GM12878 (cell line): ENCODE measurements at regions not wholly inside any gene's neighbourhood (a gene's known extent, or its start where the extent isn't known, plus 50 kb on each side); places are given as distances from the start of the nearest gene placed in this dataset.

Experiments
- ATAC-seq: fragments of 200-7000 bp; cut with Tn5 transposase; 3 replicates; pipeline ENCODE4 v1.9.1; 2020; ENCODE audit warnings: mild to moderate bottlenecking, moderate library complexity
- BruUV-seq: library from RNA; stranded (reverse); fragments of 400-500 nt; replicated peaks from 2 replicates; lab custom pipeline; 2021; lab: Mats Ljungman, UMichigan
- CTCF ChIA-PET: fragments of 300-600 bp; sonication (Branson Sonifier 250); formaldehyde crosslinking; extraction: SDS; loops from one replicate; lab custom pipeline; 2021; ENCODE audit warnings: inconsistent platforms; lab: Yijun Ruan, JAX
- POLR2A ChIA-PET: fragments of 350-600 bp; formaldehyde crosslinking; extraction: SDS; loops from one replicate; lab custom pipeline; 2021; ENCODE audit warnings: inconsistent platforms; lab: Charles Lee
- RAD21 ChIA-PET: fragments of 300-600 bp; sonication (Branson Sonifier 250); formaldehyde crosslinking; loops from one replicate; lab custom pipeline; 2023; ENCODE audit warnings: antibody characterized with exemption; ENCODE audit not compliant: unreplicated experiment; lab: Charles Lee
- SMC1A ChIA-PET: fragments of 300-600 bp; sonication (Branson Sonifier 250); formaldehyde crosslinking; loops from one replicate; lab custom pipeline; 2023; ENCODE audit not compliant: unreplicated experiment, uncharacterized antibody; lab: Charles Lee
- DNase-seq: peaks from one replicate; pipeline ENCODE4 v3.0.0-alpha.2; 2011; ENCODE audit warnings: low read depth, low spot score
- FAIRE-seq: peaks from 3 replicates; lab custom pipeline; 2011; peaks lifted over from hg19 to GRCh38; lab: Jason Lieb, UNC
- H2AFZ ChIP-seq: 2 replicates; pipeline ENCODE4 v1.6.0; 2011; ENCODE audit warnings: low read depth, low read length, control low read depth; ENCODE audit not compliant: control insufficient read depth
- H3K27ac ChIP-seq: 2 replicates; pipeline ENCODE4 v1.5.1; 2011; ENCODE audit warnings: control low read depth; ENCODE audit not compliant: control insufficient read depth, insufficient read depth
- H3K27me3 ChIP-seq, 2 experiments: replicated peaks in 1 of 2; 2 replicates each; pipeline versions ENCODE4 v1.6.0 to v1.6.1; 2011; ENCODE audit warnings: low read length in 1 of 2; ENCODE audit not compliant: control insufficient read depth in 2 of 2, insufficient read depth in 2 of 2
- H3K36me3 ChIP-seq, 2 experiments: 2 replicates each; pipeline ENCODE4 v1.5.1; 2011; ENCODE audit warnings: low read length in 1 of 2; ENCODE audit not compliant: control insufficient read depth in 2 of 2, insufficient read depth in 2 of 2
- H3K4me1 ChIP-seq: 2 replicates; pipeline ENCODE4 v1.6.1; 2011; ENCODE audit warnings: mild to moderate bottlenecking, low read length, moderate library complexity, mixed read lengths; ENCODE audit not compliant: control insufficient read depth, insufficient read depth
- H3K4me2 ChIP-seq: 2 replicates; pipeline ENCODE4 v1.6.0; 2011; ENCODE audit warnings: control low read depth; ENCODE audit not compliant: control insufficient read depth, insufficient read depth
- H3K4me3 ChIP-seq: fragments of 200-600 bp; sonication (generic); 2 replicates; pipeline ENCODE4 v1.5.1; 2016
- H3K79me2 ChIP-seq: 2 replicates; pipeline ENCODE4 v1.6.0; 2011; ENCODE audit warnings: low read length; ENCODE audit not compliant: control insufficient read depth, insufficient read depth
- H3K9ac ChIP-seq: 2 replicates; pipeline ENCODE4 v1.8.0; 2011; ENCODE audit warnings: low read length, control low read depth, mixed read lengths; ENCODE audit not compliant: control insufficient read depth, insufficient read depth
- H3K9me3 ChIP-seq: replicated peaks from 3 replicates; pipeline ENCODE4 v1.5.1; 2011; ENCODE audit warnings: mild to moderate bottlenecking, low read length; ENCODE audit not compliant: control insufficient read depth, insufficient read depth
- H4K20me1 ChIP-seq: 2 replicates; pipeline ENCODE4 v1.6.0; 2011; ENCODE audit not compliant: control insufficient read depth, insufficient read depth
- EP300 ChIP-seq, 2 experiments: fragments of 150-350 bp in 1 of 2; IDR thresholded peaks; 2 replicates each; pipeline ENCODE4 v1.6.1; 2011 to 2012; ENCODE audit warnings: low read depth in 2 of 2, low read length in 2 of 2, borderline replicate concordance in 1 of 2, improper control_type of control experiment in 1 of 2, inconsistent platforms in 1 of 2; ENCODE audit not compliant: control insufficient read depth in 1 of 2
- HDAC2 ChIP-seq: fragments of 200-600 bp; sonication (generic); IDR thresholded peaks from 2 replicates; pipeline ENCODE4 v1.6.1; 2017
- LARP7 ChIP-seq: fragments of 450-650 bp; IDR thresholded peaks from 2 replicates; pipeline ENCODE4 v1.6.1; 2017; ENCODE audit warnings: mild to moderate bottlenecking
- RELA ChIP-seq: fragments of 450-650 bp; IDR thresholded peaks from 2 replicates; pipeline ENCODE4 v1.8.0; 2014; ENCODE audit warnings: borderline replicate concordance; ENCODE audit not compliant: partially characterized antibody
- STAT1 ChIP-seq: fragments of 450-650 bp; conservative IDR thresholded peaks from 2 replicates; pipeline ENCODE4 v1.6.1; 2014; ENCODE audit warnings: antibody characterized with exemption, mild to moderate bottlenecking
- WGBS: methylation state at CpG from one replicate; pipeline ENCODE4 v1.1.6; 2016; ENCODE audit warnings: low lambda C conversion rate; ENCODE audit not compliant: insufficient replicate concordance, insufficient coverage; ENCODE audit errors: missing lambda C conversion rate; 5-methylcytosine and 5-hydroxymethylcytosine counted together
- in situ Hi-C: fragments of 300-500 bp; cut with MboI; formaldehyde crosslinking; loops from 9 replicates; pipeline ENCODE4 v1.14.3; 2018; ENCODE audit warnings: mixed read lengths
- intact Hi-C: fragments of 100-400 bp; cut with micrococcal nuclease; formaldehyde crosslinking; loops from one replicate; pipeline ENCODE4 v1.14.2; 2022; ENCODE audit not compliant: unreplicated experiment
- TF ChIP-seq, protein P1 (sequence below), 3 experiments: IDR thresholded peaks in 2 of 3; conservative IDR thresholded peaks in 1 of 3; 2 replicates each; pipeline ENCODE4 v1.5.1; 2011; ENCODE audit warnings: low read depth in 3 of 3, low read length in 3 of 3, mild to moderate bottlenecking in 3 of 3, control low read depth in 2 of 3, moderate library complexity in 2 of 3, inconsistent platforms in 1 of 3, mixed read lengths in 1 of 3; ENCODE audit not compliant: control insufficient read depth in 2 of 3, insufficient read depth in 1 of 3; ENCODE audit errors: extremely low read depth in 1 of 3
- TF ChIP-seq, protein P2 (sequence below): fragments of 450-650 bp; formaldehyde crosslinking; IDR thresholded peaks from 2 replicates; pipeline ENCODE4 v1.4.0; 2022; ENCODE audit warnings: mild to moderate bottlenecking, moderate library complexity
- TF ChIP-seq, protein P3 (sequence below): fragments of 450-650 bp; IDR thresholded peaks from 2 replicates; pipeline ENCODE4 v1.6.1; 2016; ENCODE audit warnings: mild to moderate bottlenecking, moderate library complexity, borderline replicate concordance
- TF ChIP-seq, protein P4 (sequence below): fragments of 450-650 bp; formaldehyde crosslinking; IDR thresholded peaks from 2 replicates; pipeline ENCODE4 v1.4.0; 2020; ENCODE audit warnings: mild to moderate bottlenecking, moderate library complexity

DNA sequence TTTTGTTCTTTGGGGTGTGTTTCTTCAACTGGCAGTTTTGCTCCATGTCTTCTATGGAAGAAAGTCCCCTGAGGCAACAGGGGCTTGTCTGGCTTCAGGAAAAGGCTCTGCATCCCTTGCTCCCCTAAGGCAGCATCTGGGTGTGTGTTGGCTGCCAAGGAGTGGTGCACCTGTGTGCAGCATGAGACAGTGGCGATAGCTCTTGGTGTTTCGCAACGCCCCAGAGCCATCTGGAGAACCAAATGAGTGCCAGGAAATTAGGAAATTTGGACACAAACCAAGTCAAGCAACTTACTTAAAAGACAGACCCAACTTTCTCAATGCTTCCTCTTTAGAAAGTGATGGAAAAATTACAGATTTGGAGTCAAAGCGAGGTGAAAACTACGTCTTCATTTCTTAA lies 1044.4 kb upstream of the CNTNAP5 start:
- no peaks in the 10 kb centered on the region for H3K36me3 ChIP-seq
- no TSS peak for BruUV-seq
- ChIA-PET SMC1A (no interaction called here), POLR2A (no interaction called here), RAD21 (no interaction called here), CTCF (interaction anchor here (0.6 to 1.3 kb wide), 2 partner anchors 18 to 498 kb away, joined by 4 to 5 read pairs; no protein-coding TSS in a partner anchor)
- ATAC-seq, result no peak
- no peak overlapping the region for H2AFZ ChIP-seq
- H3K9ac ChIP-seq, result no peak overlapping the region
- H3K27me3 ChIP-seq, result no peaks in the 10 kb centered on the region
- no peak for DNase-seq
- no peak for FAIRE-seq
- H3K79me2 ChIP-seq, result no peaks in the 10 kb centered on the region
- no peak overlapping the region for H3K4me3 ChIP-seq
- in situ Hi-C loops, result no loop called here
- no peak overlapping the region for H3K4me2 ChIP-seq
- H3K27ac ChIP-seq, result no peak overlapping the region
- H3K4me1 ChIP-seq, result no peaks in the 10 kb centered on the region
- intact Hi-C loops, result no loop called here
- 71% methylated on average over 5 of the region's 5 CpGs for WGBS
- H3K9me3 ChIP-seq, result no peaks in the 10 kb centered on the region
- no peaks in the 10 kb centered on the region for H4K20me1 ChIP-seq
- TF ChIP-seq LARP7 (no peak), HDAC2 (no peak), STAT1 (no peak), EP300 (IDR thresholded peaks at IDR 0.05; ENCODE audit: borderline replicate concordance in 1 of 2, control insufficient read depth in 1 of 2, low read depth in 2 of 2, low read length in 2 of 2) (no peak), RELA (no peak)
- TF ChIP-seq, protein P1, sequence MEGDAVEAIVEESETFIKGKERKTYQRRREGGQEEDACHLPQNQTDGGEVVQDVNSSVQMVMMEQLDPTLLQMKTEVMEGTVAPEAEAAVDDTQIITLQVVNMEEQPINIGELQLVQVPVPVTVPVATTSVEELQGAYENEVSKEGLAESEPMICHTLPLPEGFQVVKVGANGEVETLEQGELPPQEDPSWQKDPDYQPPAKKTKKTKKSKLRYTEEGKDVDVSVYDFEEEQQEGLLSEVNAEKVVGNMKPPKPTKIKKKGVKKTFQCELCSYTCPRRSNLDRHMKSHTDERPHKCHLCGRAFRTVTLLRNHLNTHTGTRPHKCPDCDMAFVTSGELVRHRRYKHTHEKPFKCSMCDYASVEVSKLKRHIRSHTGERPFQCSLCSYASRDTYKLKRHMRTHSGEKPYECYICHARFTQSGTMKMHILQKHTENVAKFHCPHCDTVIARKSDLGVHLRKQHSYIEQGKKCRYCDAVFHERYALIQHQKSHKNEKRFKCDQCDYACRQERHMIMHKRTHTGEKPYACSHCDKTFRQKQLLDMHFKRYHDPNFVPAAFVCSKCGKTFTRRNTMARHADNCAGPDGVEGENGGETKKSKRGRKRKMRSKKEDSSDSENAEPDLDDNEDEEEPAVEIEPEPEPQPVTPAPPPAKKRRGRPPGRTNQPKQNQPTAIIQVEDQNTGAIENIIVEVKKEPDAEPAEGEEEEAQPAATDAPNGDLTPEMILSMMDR (IDR thresholded peaks at IDR 0.05 in 2 of 3, conservative IDR thresholded peaks at IDR 0.05 in 1 of 3; ENCODE audit: control insufficient read depth in 2 of 3, extremely low read depth in 1 of 3, insufficient read depth in 1 of 3, low read depth in 3 of 3, low read length in 3 of 3), result no peak
- TF ChIP-seq, protein P2, sequence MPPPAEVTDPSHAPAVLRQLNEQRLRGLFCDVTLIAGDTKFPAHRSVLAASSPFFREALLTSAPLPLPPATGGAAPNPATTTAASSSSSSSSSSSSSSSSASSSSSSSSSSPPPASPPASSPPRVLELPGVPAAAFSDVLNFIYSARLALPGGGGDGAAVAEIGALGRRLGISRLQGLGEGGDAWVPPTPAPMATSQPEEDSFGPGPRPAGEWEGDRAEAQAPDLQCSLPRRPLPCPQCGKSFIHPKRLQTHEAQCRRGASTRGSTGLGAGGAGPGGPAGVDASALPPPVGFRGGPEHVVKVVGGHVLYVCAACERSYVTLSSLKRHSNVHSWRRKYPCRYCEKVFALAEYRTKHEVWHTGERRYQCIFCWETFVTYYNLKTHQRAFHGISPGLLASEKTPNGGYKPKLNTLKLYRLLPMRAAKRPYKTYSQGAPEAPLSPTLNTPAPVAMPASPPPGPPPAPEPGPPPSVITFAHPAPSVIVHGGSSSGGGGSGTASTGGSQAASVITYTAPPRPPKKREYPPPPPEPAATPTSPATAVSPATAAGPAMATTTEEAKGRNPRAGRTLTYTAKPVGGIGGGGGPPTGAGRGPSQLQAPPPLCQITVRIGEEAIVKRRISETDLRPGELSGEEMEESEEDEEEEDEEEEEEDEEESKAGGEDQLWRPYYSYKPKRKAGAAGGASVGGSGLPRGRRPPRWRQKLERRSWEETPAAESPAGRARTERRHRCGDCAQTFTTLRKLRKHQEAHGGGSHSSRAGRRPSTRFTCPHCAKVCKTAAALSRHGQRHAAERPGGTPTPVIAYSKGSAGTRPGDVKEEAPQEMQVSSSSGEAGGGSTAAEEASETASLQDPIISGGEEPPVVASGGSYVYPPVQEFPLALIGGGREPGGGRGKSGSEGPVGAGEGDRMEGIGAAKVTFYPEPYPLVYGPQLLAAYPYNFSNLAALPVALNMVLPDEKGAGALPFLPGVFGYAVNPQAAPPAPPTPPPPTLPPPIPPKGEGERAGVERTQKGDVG (CRISPR knock-in tag), result no peak
- TF ChIP-seq, protein P3, sequence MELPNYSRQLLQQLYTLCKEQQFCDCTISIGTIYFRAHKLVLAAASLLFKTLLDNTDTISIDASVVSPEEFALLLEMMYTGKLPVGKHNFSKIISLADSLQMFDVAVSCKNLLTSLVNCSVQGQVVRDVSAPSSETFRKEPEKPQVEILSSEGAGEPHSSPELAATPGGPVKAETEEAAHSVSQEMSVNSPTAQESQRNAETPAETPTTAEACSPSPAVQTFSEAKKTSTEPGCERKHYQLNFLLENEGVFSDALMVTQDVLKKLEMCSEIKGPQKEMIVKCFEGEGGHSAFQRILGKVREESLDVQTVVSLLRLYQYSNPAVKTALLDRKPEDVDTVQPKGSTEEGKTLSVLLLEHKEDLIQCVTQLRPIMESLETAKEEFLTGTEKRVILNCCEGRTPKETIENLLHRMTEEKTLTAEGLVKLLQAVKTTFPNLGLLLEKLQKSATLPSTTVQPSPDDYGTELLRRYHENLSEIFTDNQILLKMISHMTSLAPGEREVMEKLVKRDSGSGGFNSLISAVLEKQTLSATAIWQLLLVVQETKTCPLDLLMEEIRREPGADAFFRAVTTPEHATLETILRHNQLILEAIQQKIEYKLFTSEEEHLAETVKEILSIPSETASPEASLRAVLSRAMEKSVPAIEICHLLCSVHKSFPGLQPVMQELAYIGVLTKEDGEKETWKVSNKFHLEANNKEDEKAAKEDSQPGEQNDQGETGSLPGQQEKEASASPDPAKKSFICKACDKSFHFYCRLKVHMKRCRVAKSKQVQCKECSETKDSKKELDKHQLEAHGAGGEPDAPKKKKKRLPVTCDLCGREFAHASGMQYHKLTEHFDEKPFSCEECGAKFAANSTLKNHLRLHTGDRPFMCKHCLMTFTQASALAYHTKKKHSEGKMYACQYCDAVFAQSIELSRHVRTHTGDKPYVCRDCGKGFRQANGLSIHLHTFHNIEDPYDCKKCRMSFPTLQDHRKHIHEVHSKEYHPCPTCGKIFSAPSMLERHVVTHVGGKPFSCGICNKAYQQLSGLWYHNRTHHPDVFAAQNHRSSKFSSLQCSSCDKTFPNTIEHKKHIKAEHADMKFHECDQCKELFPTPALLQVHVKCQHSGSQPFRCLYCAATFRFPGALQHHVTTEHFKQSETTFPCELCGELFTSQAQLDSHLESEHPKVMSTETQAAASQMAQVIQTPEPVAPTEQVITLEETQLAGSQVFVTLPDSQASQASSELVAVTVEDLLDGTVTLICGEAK, result no peak
- TF ChIP-seq, protein P4, sequence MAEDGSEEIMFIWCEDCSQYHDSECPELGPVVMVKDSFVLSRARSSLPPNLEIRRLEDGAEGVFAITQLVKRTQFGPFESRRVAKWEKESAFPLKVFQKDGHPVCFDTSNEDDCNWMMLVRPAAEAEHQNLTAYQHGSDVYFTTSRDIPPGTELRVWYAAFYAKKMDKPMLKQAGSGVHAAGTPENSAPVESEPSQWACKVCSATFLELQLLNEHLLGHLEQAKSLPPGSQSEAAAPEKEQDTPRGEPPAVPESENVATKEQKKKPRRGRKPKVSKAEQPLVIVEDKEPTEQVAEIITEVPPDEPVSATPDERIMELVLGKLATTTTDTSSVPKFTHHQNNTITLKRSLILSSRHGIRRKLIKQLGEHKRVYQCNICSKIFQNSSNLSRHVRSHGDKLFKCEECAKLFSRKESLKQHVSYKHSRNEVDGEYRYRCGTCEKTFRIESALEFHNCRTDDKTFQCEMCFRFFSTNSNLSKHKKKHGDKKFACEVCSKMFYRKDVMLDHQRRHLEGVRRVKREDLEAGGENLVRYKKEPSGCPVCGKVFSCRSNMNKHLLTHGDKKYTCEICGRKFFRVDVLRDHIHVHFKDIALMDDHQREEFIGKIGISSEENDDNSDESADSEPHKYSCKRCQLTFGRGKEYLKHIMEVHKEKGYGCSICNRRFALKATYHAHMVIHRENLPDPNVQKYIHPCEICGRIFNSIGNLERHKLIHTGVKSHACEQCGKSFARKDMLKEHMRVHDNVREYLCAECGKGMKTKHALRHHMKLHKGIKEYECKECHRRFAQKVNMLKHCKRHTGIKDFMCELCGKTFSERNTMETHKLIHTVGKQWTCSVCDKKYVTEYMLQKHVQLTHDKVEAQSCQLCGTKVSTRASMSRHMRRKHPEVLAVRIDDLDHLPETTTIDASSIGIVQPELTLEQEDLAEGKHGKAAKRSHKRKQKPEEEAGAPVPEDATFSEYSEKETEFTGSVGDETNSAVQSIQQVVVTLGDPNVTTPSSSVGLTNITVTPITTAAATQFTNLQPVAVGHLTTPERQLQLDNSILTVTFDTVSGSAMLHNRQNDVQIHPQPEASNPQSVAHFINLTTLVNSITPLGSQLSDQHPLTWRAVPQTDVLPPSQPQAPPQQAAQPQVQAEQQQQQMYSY (CRISPR knock-in tag), result no peak
